Right lobe of liver (tissue), 4 donors: ENCODE measurements at regions not wholly inside any gene's neighbourhood (a gene's known extent, or its start where the extent isn't known, plus 50 kb on each side); places are given as distances from the start of the nearest gene placed in this dataset.

Experiments used
- CTCF ChIP-seq, 4 donors: fragments of 200-600 bp in 3 of 4; fragments of 450-650 bp in 1 of 4; IDR thresholded peaks; one replicate each; pipeline versions ENCODE4 v1.5.1 to v1.8.0; 2016 to 2022; ENCODE audit warnings: antibody characterized with exemption in 4 of 4, mild to moderate bottlenecking in 2 of 4
- POLR2A ChIP-seq: fragments of 450-650 bp; IDR thresholded peaks from one replicate; pipeline ENCODE4 v1.6.1; 2017; ENCODE audit warnings: antibody characterized with exemption, mild to moderate bottlenecking
- donor health status: DM: no; HTN: no; CAD: no.
- donor health status: DM: no; HTN: no; CAD: no.
- donor health status: DM: no; HTN: yes; CAD: no.

DNA sequence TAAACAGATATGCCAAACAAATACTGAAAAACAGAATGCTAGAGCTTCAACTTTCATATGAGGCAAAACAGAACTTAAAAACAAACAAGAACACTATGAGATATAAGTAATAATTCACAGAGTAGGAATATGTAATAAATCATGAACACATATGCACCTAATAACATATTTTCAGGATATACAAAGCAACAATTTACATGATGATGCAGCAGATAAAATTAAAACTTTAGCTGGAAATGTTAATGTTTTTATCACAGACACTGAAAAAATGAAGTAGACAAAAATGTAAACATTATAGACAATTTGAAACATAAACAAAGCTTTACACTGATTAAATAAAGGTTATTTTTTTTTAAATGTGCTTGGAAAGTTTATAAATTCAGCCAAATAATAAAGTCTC lies 443.1 kb upstream of the NFIA start:
- TF ChIP-seq CTCF (IDR thresholded peaks at IDR 0.05) (no peak), POLR2A (no peak)
